SK-N-MC (cell line): ENCODE measurements at regions not wholly inside any gene's neighbourhood (a gene's known extent, or its start where the extent isn't known, plus 50 kb on each side); places are given as distances from the start of the nearest gene placed in this dataset.

Experiments
- EZH2 ChIP-seq: fragments of 200-600 bp; sonication (generic); IDR thresholded peaks from one replicate; pipeline ENCODE4 v1.6.1; 2017; ENCODE audit warnings: antibody characterized with exemption
- FOXP2 ChIP-seq: optimal IDR thresholded peaks from 2 replicates; pipeline ENCODE3; 2011; ENCODE audit warnings: mild to moderate bottlenecking, moderate library complexity; ENCODE audit not compliant: insufficient read depth; ENCODE audit errors: extremely low read length, control extremely low read depth
- POLR2AphosphoS5 ChIP-seq: IDR thresholded peaks from 2 replicates; pipeline ENCODE4 v1.6.1; 2012; ENCODE audit warnings: mild to moderate bottlenecking, low read depth, low read length, borderline replicate concordance

GRCh38 chr12:113575386-113575785 lies 103.7 kb upstream of the LHX5 start:
- TF ChIP-seq EZH2 (no peak), POLR2AphosphoS5 (no peak), FOXP2 (no peak)
